Activated CD4-positive, alpha-beta T cell treated with anti-CD3 and anti-CD28 coated beads for 24 hours (primary cell): ENCODE measurements at regions not wholly inside any gene's neighbourhood (a gene's known extent, or its start where the extent isn't known, plus 50 kb on each side); places are given as distances from the start of the nearest gene placed in this dataset.

Experiments used
- DNase-seq, 2 donors: peaks; one replicate each; pipeline ENCODE4 v3.0.0-alpha.2; 2020; ENCODE audit warnings: low read depth in 2 of 2

DNA sequence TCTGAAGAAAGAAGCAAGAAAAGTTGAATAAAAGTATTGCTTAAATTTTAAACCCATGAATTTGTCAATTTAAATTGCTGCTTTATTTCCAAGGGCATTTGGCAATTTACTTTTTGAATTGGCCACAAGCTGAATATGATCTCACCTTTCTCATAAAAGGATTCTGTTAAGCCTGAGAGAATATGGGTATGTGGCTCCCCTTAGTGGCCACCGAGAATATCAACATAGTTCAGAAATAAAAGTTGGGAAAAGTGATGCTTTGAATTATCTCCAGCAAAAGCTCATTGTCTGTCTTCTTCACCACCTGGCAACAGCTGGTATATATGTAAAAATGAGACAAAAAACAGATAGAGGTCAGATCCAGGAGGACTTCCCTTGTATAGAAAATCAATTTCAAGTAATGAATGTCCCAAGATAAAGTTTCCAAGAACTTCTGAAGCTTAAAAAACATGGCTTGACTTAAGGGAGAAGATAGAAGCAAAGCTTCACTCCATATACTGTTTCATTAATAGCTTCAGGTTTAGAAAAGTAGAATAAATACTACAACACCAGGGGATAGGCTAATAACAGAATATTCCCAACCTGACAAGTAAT, 290.7 kb upstream of the FAM241A start:
- no peak for DNase-seq

DNA sequence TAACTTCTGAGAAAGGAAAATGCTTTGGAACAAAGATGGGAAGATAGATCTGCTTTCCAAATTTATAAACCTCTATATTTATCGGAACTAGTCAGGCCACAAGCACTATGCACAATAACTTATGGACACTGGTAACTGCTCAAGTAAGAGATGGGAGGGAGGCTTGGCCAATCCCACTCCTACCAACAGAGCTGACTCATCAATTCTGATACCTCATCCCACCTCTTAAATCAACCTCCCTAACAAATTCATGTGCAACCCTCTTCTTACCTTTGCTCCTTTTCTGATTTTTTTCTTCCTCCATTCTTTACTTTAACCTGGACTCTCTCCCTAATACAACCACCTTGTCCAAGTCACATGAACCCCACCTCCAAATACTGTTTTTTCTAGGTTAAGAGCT, 289.9 kb upstream of the FAM241A start:
- DNase-seq: no peak

DNA sequence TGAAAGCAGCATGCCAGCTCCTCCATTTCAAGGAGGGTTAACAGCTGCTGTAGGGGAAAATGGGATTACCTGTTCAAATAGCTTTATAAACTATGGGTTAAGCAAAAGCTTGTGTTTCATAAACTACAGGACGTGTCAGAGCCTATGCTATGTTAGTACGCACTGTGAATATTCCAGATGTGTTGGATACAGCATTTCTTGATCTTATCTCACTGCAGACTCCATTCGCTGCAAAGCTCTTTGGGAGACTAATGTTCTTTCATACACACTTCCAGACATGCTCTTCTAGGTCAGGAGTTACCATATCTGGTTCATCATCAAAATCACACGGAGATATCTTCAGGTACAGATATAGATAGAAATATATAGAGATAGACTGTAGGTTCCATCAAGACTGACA, 281.2 kb upstream of the FAM241A start:
- DNase-seq: no peak

GRCh38 chr4:111869339-111869738, 275.9 kb upstream of the FAM241A start:
- no peak for DNase-seq

DNA sequence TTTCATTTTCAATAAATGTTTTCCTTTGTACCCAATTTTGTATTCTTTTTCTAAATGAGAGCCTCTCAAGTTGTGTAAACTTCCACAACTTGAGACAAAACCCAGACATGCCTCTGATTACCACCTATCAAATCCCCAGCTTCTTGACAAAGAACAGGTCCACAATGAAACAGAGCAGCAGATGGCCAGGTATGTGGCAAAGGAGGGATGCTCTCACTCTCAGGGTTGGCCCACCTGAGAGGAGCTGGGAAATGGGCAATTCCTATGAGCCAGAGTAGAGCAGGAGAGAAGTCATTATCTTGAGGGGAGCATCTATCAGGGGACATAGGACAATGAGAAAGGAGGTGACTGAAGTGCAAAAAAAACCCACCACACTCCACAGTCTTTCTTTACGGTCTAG, 273.5 kb upstream of the FAM241A start:
- no peak for DNase-seq

GRCh38 chr4:111873801-111874200, 271.5 kb upstream of the FAM241A start:
- no peak for DNase-seq

DNA sequence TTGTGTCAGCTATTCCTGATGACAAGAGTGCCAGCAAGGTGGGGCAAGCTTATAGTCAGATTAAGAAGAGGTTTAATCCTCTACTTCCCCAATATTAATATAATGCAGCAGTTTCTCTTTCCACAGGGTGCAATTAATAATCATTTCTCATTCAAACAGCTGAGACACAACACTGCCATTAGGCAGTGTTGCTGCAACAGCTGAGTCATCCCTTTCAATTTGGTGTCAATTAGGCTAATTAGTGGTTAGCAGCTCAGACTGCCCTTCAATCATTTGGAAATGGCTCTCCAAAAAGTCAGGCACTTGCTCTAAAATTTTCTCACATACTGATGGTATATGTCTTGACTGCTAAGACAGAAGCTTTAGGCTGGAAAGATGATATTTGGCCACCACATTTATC, 265.7 kb upstream of the FAM241A start:
- no peak for DNase-seq

GRCh38 chr4:111880116-111880515, 265.1 kb upstream of the FAM241A start:
- DNase-seq: no peak

DNA sequence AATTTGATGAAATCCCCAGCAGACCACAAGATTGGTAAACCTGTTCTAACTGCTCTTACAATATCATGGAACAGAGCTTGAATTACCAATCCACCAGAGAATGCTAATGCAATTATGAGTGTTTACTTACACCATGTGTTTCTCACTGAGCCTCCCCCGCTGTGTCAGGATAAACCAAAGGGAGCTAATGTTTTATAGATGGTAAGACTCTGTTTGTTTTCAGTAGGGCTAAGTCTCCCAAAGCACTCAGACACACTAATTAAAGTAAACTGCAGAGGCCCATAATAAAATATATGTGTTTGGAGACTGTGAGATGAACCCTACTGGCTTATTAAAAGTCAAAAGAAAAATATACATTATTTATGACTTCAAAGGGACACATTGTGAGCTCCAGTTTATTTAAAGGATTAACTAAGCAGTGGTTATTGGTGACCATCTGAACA, 261.7 kb upstream of the FAM241A start:
- no peak for DNase-seq

- no peak for DNase-seq
Observed at GRCh38 chr4:111890412-111890811, 254.8 kb upstream of the FAM241A start.

- DNase-seq: no peak
Observed at GRCh38 chr4:111905511-111905910, 239.7 kb upstream of the FAM241A start.

DNA sequence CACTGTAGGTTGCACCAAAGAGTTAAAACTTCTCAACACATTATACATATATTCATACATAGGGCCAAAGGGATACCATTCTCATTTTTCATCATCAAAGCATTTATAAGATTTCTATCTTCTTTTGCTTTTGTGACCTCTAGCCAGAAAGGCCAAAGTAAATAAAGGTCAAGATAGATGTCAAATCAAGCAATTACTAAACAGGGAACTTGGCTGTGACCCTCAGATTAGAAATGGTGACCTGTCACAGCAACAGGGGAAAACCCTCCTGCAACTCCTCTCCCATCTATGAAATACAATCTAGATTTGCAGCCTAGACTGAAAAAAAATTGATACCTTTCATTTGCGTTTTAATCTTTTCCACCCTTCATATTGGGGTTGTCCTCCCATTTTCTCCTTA, 225.6 kb upstream of the FAM241A start:
- no peak for DNase-seq

GRCh38 chr4:111921714-111922113, 223.5 kb upstream of the FAM241A start:
- DNase-seq: no peak

DNA sequence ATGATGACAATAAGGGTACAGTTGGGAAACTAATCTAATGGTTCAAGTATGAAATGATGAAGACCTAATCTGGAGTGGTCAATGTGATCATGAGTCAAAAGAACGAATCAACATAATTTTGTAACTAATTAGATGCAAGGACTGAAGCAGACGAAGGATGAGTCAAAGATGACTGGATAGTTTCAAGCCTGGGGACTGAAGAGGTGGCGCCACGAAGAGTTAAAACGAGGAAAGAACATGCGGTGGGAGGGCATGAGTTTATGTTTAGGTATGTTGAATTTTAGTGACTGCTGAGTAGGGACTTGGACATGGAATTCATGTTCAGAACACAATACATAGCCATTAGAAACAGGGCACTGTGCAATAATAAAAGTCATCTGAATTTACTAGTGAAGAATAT, 221.5 kb upstream of the FAM241A start:
- no peak for DNase-seq

DNA sequence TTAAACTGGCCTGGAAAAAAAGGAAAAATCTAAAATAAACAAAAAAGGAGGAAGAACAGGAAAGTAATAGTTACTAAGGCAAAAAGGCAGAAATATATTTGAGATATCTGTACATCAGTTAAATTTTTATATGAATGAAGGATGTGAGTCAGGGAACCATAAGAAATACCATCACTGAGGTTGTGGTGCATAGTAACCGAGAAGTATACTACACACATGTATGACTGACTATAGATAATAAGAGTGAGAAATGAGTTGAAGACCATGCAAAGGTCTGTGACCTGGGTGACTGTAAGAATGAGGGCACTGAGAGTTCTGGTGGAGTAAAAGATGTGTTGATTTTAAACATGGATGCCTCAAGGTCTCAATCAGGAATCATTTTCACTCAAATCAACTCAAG, 220.6 kb upstream of the FAM241A start:
- no peak for DNase-seq

DNA sequence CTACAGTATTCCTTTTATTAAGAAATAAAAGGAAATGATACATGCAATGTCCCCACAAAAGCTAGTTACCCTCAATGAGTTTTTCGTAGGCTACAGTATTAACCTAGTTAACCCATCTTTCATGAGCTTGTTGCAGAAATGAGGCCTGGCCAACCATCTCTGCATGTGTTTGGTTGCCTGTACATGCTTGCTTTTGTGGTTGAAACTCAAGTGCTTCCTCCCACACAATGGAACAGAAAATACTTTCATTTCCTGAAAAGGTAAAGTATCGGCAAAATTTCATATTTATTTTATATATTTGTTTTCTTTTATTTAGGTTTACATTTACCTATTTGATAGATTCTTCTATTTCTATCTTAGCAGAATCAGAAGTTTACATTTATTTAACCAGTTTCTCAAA, 214.6 kb upstream of the FAM241A start:
- no peak for DNase-seq

DNA sequence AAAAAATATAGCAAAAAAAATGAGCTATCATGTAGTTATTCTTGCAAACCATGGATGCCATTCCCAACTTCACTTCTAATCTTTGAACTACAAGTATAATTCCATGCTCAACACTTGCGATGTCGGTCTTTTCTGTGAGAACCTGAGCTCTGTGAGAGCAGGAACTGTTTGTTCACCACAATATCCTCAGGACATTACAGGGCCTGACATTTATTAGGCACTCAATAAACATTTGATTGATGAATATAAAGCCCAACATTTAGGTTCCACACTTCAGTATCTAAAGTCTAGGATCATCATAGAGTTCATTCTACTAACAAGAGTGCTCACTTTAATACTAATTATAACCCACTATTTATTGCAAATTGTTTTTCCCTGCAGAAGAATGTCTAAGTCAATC, 211.6 kb upstream of the FAM241A start:
- DNase-seq: no peak

- no peak for DNase-seq
Observed at GRCh38 chr4:111934314-111934713, 210.9 kb upstream of the FAM241A start.

GRCh38 chr4:111937368-111937767, 207.9 kb upstream of the FAM241A start:
- no peak for DNase-seq

DNA sequence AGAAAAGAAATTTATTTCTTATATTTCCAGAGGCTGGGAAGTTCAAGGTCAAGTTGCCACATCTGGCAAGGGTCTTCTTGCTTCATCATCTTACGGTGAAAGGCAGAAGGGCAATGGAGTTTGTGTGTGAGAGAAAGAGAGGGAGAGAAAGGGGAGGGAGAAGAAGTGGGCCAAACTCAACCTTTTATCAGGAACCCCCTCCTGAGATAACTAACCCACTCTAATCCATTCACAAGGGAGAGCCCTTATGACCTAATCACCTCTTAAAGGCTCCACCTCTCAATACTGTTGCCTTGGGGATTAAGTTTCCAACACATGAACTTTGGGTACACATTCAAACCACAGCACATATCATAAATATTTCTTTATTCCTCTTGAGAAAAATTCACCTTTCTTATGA, 203.3 kb upstream of the FAM241A start:
- no peak for DNase-seq

DNA sequence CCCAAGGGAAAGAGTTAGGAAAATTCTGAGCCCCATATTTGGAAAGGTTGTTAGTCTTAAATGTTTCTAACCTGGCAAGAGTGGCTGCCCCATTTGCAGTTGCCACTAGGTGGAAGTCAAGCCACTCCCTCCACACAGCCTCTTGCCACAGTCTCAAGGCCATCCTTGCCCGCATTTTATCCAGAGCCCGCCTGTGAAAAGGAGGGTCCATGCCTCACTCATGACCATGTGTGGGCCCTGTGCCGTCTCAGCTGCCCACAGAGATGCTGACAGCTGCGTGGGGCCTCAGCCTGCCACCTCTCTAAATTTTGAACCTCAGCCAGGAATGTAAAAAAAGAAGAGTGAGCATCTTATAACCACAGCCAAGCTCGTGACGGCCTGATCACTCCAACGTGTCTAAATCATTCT, 201.5 kb upstream of the FAM241A start:
- no peak for DNase-seq

GRCh38 chr4:111945014-111945413, 200.2 kb upstream of the FAM241A start:
- DNase-seq: no peak

DNA sequence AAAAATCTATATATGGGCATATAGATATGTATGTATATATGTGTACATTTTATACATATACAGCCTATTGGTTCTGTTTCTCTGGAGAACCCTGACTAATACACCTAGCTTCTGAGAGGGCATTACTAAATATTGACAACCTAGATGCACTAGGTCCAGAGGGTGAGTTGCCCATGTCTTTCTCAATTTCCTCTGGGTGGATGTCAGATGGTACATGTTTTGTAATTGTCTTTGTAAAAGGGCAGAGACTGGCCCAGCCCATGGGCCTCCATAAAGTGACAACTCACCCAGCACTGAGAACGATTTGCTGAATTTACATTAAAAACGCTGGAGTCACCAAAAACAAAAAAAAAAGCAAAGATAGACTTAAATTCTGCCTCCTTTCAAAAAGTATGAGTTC, 198.5 kb upstream of the FAM241A start:
- DNase-seq: no peak

DNA sequence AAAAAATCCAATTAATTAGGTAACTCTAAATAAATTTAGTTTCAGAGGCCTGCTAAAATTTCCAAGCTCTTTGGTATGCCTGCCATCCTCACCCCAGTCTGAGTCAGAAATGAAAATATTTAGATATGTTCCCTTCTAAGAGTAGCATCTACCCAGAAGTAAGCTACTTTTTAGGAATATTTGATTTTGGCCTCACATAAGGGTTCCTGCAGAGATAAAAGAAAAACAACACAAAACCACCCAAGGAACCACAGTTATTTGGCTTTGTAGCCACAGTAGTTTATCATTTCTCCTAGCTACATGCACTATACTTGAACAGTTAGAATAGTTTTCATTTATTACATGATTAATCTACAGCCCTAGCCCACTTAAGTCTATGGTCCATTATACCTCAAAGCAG, 192.6 kb upstream of the FAM241A start:
- DNase-seq: no peak

DNA sequence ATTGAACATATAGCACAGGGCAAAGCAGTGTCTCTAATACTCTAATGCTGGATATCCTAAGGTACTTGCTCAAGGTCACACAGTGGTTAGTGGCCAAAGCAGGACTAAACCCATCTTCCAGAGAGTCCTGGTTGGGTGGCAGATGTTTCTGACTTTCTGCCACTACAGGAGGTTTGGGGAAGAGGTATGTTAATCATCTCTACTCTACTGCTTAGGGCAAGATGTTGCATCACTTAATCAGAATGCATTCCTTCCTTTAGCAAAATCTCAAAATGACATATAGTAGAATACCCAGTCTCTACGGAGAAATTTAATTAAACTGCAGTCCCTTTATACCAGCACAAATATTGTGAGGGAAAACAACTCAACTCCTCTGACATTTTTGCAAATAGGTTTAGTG, 190.7 kb upstream of the FAM241A start:
- DNase-seq: no peak
